Endothelial cell of umbilical vein (primary cell): ENCODE measurements at regions not wholly inside any gene's neighbourhood (a gene's known extent, or its start where the extent isn't known, plus 50 kb on each side); places are given as distances from the start of the nearest gene placed in this dataset.

Source experiments
- BruUV-seq: library from RNA; stranded (reverse); fragments of 400-500 nt; replicated peaks from 2 replicates; lab custom pipeline; 2021; lab: Mats Ljungman, UMichigan
- CTCF ChIA-PET: fragments of 300-600, 350-600 bp; sonication (Branson Sonifier 250); formaldehyde crosslinking; loops from one replicate; lab custom pipeline; 2021; ENCODE audit warnings: antibody characterized with exemption, inconsistent platforms; lab: Charles Lee
- POLR2A ChIA-PET: fragments of 300-600, 350-600 bp; sonication (Branson Sonifier 250); formaldehyde crosslinking; loops from one replicate; lab custom pipeline; 2021; ENCODE audit warnings: antibody characterized with exemption, inconsistent platforms; lab: Charles Lee
- DNase-seq: peaks from one replicate; pipeline ENCODE4 v3.0.0-alpha.2; 2011; ENCODE audit warnings: low read depth, low spot score
- FAIRE-seq: peaks from 2 replicates; lab custom pipeline; 2011; peaks lifted over from hg19 to GRCh38; lab: Jason Lieb, UNC
- H2AFZ ChIP-seq: 2 replicates; pipeline ENCODE4 v1.6.0; 2012; ENCODE audit warnings: low read depth, low read length, control low read depth, inconsistent platforms
- H3K27ac ChIP-seq: 2 replicates; pipeline ENCODE4 v1.5.1; 2011; ENCODE audit warnings: low read depth, mild to moderate bottlenecking, control low read depth, low read length, moderate library complexity; ENCODE audit not compliant: insufficient read depth
- H3K27me3 ChIP-seq, 2 experiments: 2 replicates each; pipeline versions ENCODE4 v1.6.0 to v1.6.1; 2011; ENCODE audit warnings: low read length in 2 of 2, mixed read lengths in 1 of 2; ENCODE audit not compliant: control insufficient read depth in 2 of 2, insufficient read depth in 2 of 2
- H3K36me3 ChIP-seq, 2 experiments: 2 replicates in 1 of 2; 3 replicates in 1 of 2; pipeline ENCODE4 v1.5.1; 2011; ENCODE audit warnings: low read length in 2 of 2, mild to moderate bottlenecking in 1 of 2, moderate library complexity in 1 of 2; ENCODE audit not compliant: control insufficient read depth in 2 of 2, insufficient read depth in 2 of 2; ENCODE audit errors: extremely low read depth in 1 of 2
- H3K4me1 ChIP-seq: 3 replicates; pipeline ENCODE4 v1.5.1; 2011; ENCODE audit warnings: mild to moderate bottlenecking, low read length; ENCODE audit not compliant: control insufficient read depth, insufficient read depth; ENCODE audit errors: extremely low read depth
- H3K4me2 ChIP-seq: 2 replicates; pipeline ENCODE4 v1.6.1; 2011; ENCODE audit warnings: low read length, control low read depth, mixed read lengths; ENCODE audit not compliant: insufficient read depth
- H3K4me3 ChIP-seq, 3 experiments: fragments of 200-600 bp in 1 of 3; sonication (generic), shearing (Covaris generic) in 1 of 3; replicated peaks in 1 of 3; 2 replicates each; pipeline ENCODE4 v1.5.1; 2011 to 2016; ENCODE audit warnings: control low read depth in 3 of 3, low read length in 3 of 3, mild to moderate bottlenecking in 2 of 3, inconsistent platforms in 1 of 3, low read depth in 1 of 3, moderate library complexity in 1 of 3; ENCODE audit not compliant: insufficient read depth in 1 of 3
- H3K79me2 ChIP-seq: 2 replicates; pipeline ENCODE4 v1.6.0; 2012; ENCODE audit warnings: low read length, inconsistent platforms; ENCODE audit not compliant: control insufficient read depth, insufficient read depth
- H3K9ac ChIP-seq: replicated peaks from 2 replicates; pipeline ENCODE3; 2011; ENCODE audit warnings: low read length, control low read depth; ENCODE audit not compliant: insufficient read depth; ENCODE audit errors: extremely low read depth
- H3K9me1 ChIP-seq: replicated peaks from 3 replicates; pipeline ENCODE4 v1.6.0; 2011; ENCODE audit warnings: mild to moderate bottlenecking, low read length; ENCODE audit not compliant: control insufficient read depth, insufficient read depth; ENCODE audit errors: extremely low read depth
- H3K9me3 ChIP-seq: replicated peaks from 2 replicates; pipeline ENCODE4 v1.5.1; 2012; ENCODE audit warnings: low read length, inconsistent platforms; ENCODE audit not compliant: control insufficient read depth, insufficient read depth
- H4K20me1 ChIP-seq: replicated peaks from 2 replicates; pipeline ENCODE3; 2011; ENCODE audit warnings: mild to moderate bottlenecking, low read length; ENCODE audit not compliant: control insufficient read depth, insufficient read depth; ENCODE audit errors: extremely low read depth
- EZH2 ChIP-seq: IDR thresholded peaks from 2 replicates; pipeline ENCODE4 v1.6.1; 2012; ENCODE audit warnings: borderline replicate concordance, low read depth, mild to moderate bottlenecking, moderate library complexity, low read length, inconsistent platforms; ENCODE audit not compliant: severe bottlenecking
- FOS ChIP-seq: IDR thresholded peaks from 2 replicates; pipeline ENCODE4 v1.6.1; 2011; ENCODE audit warnings: mild to moderate bottlenecking, low read length, moderate library complexity, borderline replicate concordance; ENCODE audit not compliant: insufficient read depth
- GATA2 ChIP-seq: IDR thresholded peaks from 2 replicates; pipeline ENCODE4 v1.7.0; 2011; ENCODE audit warnings: low read depth, mild to moderate bottlenecking, moderate library complexity, mixed read lengths, low read length; ENCODE audit not compliant: insufficient read length, insufficient read depth
- JUN ChIP-seq: IDR thresholded peaks from 2 replicates; pipeline ENCODE4 v1.6.1; 2011; ENCODE audit warnings: borderline replicate concordance, low read depth; ENCODE audit not compliant: insufficient read length, insufficient read depth
- MYC ChIP-seq: IDR thresholded peaks from one replicate; pipeline ENCODE4 v1.6.1; 2011; ENCODE audit warnings: mild to moderate bottlenecking, low read depth, low read length
- POLR2A ChIP-seq: IDR thresholded peaks from 2 replicates; pipeline ENCODE4 v1.6.1; 2012; ENCODE audit warnings: low read depth, mild to moderate bottlenecking, control low read depth, low read length
- POLR2AphosphoS5 ChIP-seq: IDR thresholded peaks from 2 replicates; pipeline ENCODE4 v1.6.1; 2012; ENCODE audit warnings: low read depth, mild to moderate bottlenecking, control low read depth, low read length, moderate library complexity; ENCODE audit not compliant: insufficient read depth
- dilution Hi-C: fragments of 300-500 bp; cut with MboI; formaldehyde crosslinking; loops from one replicate; pipeline ENCODE4 v1.15.0; 2019; ENCODE audit warnings: low sequenced_read_pairs; ENCODE audit not compliant: extremely low pct_ligation_motif_present
- intact Hi-C: fragments of 100-400 bp; cut with micrococcal nuclease; formaldehyde crosslinking; loops from one replicate; pipeline ENCODE4 v1.10.0; 2022
- TF ChIP-seq, protein P1 (sequence below), 2 donors: IDR thresholded peaks; 1 replicate in 1 of 2; 2 replicates in 1 of 2; pipeline ENCODE4 v1.5.1; 2011; ENCODE audit warnings: low read length in 2 of 2, mild to moderate bottlenecking in 2 of 2, moderate library complexity in 2 of 2, control low read depth in 1 of 2, inconsistent platforms in 1 of 2, low read depth in 1 of 2; ENCODE audit not compliant: insufficient read depth in 1 of 2; ENCODE audit errors: extremely low read depth in 1 of 2
- TF ChIP-seq, protein P2 (sequence below): IDR thresholded peaks from 2 replicates; pipeline ENCODE4 v1.6.1; 2011; ENCODE audit not compliant: insufficient read depth, insufficient read length

DNA sequence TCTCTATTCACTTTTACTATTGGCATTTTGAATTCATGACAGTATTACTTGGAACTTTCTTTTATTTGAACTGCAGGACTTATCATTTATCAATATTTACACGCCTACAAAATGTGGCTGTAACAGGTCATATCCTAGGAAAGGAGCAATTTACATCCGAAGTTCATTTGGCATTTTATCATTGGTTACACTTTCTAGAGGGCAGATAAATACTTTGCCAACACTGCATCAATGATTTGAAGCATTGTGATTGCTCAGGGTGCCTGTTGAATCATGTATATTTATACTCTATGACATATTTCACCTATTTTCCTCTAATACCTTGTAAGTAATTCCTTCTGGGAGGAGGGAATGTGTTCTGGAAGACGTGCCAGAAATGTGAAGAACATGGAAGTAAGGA is 136.7 kb downstream of the MID1IP1 start:
- H3K9me3 ChIP-seq = no peaks in the 10 kb centered on the region
- H3K4me1 ChIP-seq = no peaks in the 10 kb centered on the region
- BruUV-seq = no TSS peak
- FAIRE-seq (no peak), DNase-seq (no peak)
- POLR2A ChIA-PET = no interaction called here
- no peaks in the 10 kb centered on the region for H4K20me1 ChIP-seq
- no peak overlapping the region for H3K4me3 ChIP-seq
- TF ChIP-seq, protein P1, sequence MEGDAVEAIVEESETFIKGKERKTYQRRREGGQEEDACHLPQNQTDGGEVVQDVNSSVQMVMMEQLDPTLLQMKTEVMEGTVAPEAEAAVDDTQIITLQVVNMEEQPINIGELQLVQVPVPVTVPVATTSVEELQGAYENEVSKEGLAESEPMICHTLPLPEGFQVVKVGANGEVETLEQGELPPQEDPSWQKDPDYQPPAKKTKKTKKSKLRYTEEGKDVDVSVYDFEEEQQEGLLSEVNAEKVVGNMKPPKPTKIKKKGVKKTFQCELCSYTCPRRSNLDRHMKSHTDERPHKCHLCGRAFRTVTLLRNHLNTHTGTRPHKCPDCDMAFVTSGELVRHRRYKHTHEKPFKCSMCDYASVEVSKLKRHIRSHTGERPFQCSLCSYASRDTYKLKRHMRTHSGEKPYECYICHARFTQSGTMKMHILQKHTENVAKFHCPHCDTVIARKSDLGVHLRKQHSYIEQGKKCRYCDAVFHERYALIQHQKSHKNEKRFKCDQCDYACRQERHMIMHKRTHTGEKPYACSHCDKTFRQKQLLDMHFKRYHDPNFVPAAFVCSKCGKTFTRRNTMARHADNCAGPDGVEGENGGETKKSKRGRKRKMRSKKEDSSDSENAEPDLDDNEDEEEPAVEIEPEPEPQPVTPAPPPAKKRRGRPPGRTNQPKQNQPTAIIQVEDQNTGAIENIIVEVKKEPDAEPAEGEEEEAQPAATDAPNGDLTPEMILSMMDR (IDR thresholded peaks at IDR 0.05; ENCODE audit: extremely low read depth in 1 of 2, insufficient read depth in 1 of 2, low read depth in 1 of 2, low read length in 2 of 2) = no peak
- no peak for TF ChIP-seq GATA2
- TF ChIP-seq, protein P2, sequence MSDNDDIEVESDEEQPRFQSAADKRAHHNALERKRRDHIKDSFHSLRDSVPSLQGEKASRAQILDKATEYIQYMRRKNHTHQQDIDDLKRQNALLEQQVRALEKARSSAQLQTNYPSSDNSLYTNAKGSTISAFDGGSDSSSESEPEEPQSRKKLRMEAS = no peak
- no peak for TF ChIP-seq POLR2A
- no peak for TF ChIP-seq FOS
- no peak for TF ChIP-seq EZH2
- no peak for TF ChIP-seq MYC
- no peak for TF ChIP-seq POLR2AphosphoS5
- no peak for TF ChIP-seq JUN
- H2AFZ ChIP-seq = no peak overlapping the region
- H3K4me2 ChIP-seq = no peak overlapping the region
- intact Hi-C loops = no loop called here
- H3K9ac ChIP-seq = no peak overlapping the region
- H3K79me2 ChIP-seq = no peaks in the 10 kb centered on the region
- dilution Hi-C loops = no loop called here
- H3K36me3 ChIP-seq = no peaks in the 10 kb centered on the region
- CTCF ChIA-PET = no interaction called here
- no peaks in the 10 kb centered on the region for H3K27me3 ChIP-seq
- no peak overlapping the region for H3K27ac ChIP-seq
- no peaks in the 10 kb centered on the region for H3K9me1 ChIP-seq
